SIG-M5 (cell line): ENCODE measurements at regions not wholly inside any gene's neighbourhood (a gene's known extent, or its start where the extent isn't known, plus 50 kb on each side); places are given as distances from the start of the nearest gene placed in this dataset.
"Not testable (repeated sequence)": the region's sequence is repeated elsewhere in the genome, so short reads cannot be mapped to it uniquely, and the experiment has no call there.

ENCODE experiments used
- DNase-seq: peaks from one replicate; lab custom pipeline; 2025; lab: John Stamatoyannopoulos, UW

DNA sequence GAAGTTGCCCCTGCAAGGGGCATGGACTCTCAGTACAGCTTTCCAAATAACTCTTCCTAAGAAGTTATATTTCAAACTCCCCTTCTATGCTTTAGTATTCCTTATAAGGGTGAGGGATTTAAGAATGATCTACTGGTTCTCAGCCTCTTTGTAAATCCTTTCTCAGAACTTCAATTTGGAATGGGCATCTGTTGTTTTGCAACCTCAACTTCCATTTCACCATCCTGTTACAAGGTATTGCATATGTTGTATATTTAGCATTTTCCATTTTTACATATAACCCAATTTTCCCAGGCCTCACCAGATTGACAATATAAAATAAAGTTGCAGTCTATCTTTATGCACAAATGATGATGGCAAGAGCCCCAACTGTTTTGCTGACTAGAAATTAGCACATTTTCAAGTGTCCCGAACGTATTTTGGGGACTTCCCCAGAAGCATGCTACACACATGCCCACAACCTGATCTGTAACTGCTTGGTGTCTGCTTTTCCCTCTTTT, 154.9 kb upstream of the CARMIL1 start:
- no peak for DNase-seq

DNA sequence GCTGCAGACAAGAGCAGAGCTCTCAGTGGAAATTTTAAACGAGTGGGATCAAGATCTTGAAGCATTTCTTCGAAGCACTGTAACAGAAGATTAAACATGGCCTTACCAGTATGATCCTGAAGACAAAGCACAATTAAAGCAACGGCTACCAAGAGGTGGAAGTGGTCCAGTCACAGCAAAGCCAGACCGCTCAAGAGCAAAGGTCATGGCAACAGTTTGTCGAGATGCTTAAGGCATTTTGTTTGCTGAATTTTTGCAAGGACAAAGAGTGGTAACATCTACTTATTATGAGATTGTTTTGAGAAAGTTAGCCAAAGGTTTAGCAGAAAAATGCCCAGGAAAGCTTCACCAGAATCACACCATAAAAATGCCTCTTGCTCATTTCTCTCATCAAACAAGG, 153.4 kb upstream of the CARMIL1 start:
- no peak for DNase-seq

DNA sequence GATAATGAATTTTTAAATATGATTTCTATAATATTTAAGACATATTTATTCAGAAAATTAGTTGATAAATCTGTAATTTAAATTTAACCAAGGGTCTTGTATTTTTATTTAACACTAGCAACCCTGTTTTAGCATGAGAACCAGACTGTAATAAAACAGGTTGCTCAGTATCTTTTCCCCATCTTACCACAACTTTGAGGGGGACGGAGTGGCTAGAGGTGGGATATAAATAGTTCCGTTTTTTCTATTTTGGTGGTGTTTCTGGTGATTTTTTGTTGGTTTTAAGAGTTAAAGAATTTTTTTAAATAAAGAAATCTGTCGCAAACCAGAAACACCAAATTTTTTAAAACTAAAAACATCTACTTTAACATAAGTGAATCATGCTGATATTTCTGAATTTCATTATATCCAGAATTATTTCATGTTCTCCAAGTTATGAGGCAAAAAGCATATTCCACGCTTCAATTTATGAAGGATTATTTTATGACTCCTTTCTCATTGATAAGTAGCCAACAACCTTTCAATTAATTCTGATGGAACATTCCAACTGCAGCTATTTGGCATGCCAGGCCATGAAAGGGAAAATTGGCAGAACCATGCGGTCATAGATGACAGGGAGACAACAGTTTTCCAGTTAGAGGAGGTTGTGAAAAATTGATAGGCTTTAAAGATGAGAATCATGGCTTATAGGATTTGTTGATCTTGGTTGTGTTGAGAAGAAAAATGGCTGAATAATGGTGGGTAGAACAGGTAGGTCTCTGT, 151.9 kb upstream of the CARMIL1 start:
- DNase-seq = no peak

DNA sequence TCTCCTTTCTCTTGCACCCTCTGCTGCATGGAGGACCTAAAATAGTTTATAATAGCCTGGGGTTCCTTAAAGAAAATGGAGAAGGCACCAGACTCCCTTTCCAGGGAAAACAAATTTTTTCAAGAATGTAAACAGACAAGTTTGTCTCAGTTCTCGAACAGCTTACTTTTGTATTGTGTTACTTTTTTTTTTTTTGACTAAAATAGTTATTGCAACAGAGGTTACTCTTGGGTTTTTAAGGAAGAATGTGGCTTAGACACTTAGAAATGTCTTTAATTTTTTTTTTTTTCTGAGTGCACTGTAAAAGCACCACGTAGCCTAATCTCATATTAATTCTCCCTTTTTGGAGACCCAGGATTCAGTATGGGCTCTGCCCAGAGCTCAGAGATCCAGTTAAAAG, 148.7 kb upstream of the CARMIL1 start:
- DNase-seq = no peak

DNA sequence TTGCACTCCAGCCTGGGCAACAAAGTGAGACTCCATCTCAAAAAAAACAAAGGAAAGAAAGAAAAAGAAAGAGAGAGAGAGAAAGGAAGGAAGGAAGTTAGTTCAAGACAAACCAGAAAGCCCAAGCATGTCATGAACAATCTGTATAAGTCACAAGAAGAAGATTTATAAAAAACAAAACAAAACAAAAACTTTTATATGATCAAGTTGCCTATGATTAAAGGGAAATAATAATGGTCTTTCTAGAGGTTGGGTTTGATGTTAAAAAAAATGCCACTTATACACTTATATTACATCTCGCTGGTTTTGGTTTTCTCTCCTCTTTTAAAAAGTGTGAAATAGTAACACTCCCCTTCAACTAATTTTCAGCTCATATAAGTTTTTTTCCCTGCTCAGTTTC, 146.2 kb upstream of the CARMIL1 start:
- no peak for DNase-seq

DNA sequence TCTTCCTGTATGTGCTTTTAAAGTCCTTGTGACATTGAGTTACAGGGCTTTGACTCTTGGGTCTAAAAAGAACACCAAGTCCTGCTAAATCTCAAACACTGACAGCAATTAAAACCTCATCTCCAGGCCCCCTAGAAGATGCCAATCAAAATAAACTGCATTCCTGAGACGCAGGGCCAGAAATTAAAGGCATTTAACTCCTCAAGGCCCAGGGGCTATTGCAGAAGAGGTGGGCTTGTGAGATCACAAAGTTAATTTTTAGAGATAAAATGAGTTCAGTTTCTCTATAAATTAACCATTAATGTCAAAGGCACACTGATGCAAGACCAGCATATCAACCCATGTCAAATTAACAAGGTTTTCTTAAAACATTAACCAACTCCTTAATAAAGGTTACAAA, 145.6 kb upstream of the CARMIL1 start:
- DNase-seq = no peak

DNA sequence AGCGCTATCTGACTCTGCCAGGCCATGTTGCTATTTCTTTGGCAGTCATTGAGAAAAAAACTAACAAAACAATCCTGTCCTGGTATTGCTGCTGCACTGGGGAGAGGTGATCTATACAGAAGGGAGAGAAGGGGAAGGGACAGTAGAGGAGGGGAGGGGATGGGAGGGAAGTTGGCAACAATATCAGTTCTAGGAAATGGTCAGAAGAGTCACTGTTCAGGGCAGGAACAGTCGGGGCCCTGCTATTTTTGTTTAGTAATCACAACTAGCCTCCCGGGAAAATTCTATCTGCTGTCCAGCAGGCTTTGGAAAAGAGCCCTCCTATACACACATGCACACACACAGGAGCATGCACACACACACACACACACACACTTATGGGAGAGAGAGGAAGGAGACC, 142.3 kb upstream of the CARMIL1 start:
- DNase-seq = no peak

DNA sequence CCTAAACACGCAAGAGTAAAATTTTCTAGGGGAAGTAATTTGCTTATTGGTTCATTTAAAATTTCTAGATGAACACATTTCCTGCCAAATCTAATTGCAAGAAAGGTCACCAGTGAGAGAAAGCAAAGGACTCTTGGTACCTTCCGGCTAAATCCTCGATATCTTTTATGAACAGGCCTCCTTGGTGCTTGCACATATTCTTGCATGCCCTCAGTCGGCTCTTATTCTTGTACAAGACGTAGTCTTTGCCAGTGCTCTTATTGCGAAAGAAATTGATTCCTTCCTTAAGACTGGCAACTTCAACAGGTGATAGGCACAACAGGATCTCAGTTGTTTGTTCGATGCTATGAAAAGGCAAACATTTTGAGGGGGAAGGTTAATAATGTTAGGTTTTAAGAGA, 141.7 kb upstream of the CARMIL1 start:
- DNase-seq = no peak

DNA sequence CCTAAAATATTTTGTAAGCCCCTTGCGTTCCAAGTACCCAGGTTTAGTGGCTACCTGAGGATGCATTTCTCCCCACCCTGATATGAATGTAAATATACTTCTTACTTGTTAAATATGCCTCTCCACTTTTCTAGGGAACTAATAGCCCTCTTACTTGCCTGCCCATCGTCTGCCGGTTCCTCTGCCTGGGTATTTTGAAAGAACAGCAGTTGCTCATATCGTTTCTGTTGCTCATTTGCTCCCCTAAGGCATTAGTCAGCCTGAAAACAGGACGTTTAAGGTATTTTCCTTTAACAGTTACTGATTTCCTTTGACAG, 141.3 kb upstream of the CARMIL1 start:
- no peak for DNase-seq

DNA sequence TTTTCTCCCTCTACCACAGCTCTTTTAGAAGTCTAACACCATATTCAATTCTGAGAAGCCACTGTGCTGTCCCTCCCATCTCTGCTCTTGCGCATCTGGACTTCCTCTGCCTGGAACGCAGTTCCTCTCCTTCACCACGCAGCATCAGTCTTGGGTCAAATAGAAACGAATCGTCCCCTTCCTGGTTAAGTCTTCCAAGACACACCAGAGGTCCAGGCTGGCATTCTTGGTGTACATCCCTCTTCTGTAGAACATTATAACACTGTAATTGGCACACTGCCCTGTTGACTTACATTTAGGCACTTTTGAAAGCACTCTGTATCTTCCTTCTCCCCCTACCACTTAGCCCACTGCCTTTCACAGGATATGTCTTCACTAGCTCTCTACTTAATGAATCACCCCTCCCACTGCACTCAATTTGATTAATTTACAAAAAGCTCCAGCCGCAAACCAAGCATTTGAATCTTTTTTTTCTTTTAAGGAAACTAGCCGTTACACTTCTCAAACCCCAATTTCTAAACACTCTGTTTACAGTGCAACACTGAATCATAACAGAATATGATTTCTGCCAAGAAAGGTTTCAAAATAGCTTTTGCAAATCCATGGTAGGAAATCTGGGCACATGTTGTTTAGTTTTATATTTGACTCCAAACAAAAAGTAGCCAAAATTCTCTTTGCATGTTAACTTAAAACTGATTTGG, 140.8 kb upstream of the CARMIL1 start:
- no peak for DNase-seq

DNA sequence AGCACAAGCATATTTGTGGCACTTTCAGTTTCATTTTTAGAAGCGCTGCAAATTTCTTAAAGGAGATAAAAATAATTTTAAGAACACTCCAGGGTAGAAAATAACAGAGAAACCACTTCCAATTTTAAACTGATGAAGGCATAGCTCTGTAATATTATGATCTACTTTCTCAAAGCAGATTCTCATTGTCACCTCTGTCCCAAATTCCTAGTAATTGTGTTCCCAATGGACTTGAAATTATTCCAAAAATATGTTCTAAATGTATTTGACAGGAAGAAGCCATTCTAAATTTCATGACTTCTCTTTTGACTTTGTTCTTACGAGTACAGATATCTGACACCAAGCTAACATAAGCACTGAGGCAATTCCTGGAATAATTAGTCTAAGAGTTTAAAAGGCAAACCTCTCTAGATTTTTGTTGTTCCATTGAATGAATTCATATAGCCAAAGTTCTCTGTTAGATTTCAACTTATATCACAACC, 140.2 kb upstream of the CARMIL1 start:
- DNase-seq = no peak

DNA sequence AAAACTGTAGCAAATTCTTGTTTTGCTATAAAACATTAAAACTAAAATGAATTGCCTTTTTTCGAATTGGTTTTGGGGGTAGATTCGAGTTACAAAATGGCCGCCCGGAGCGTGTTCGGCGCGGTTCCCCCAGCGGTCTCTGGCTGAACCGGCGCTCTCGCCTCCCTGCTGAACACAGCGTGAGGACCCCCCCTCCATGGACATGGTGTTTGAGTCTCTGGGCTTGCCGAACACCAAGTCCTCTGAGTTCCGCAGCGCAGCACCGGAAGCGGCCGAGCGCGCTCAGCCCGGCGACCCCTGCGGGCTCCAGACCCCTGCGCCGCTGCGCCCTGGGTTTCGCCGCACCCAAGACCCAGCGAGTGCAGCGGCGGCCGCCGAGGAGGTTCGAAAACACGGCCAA, 139.6 kb upstream of the CARMIL1 start:
- DNase-seq = not testable (repeated sequence)

DNA sequence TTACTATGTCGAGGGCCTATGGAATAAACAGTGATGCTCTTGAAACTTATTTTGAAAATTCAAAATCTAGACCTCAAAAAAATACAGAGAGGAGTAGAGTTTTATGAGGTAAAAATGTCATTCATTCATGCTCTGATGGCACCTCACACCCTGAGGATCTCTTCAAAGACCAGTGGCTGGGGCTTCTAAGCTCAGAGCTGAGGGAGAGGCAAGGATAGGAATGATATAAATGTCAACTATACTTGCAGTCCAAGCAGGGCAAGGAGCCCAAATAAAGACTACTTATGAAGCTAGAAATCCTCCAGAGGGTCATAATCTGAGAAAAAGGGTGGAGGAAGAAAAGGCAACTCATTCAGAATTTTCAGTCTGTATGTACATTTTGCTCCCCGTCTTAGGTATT, 136.7 kb upstream of the CARMIL1 start:
- DNase-seq = no peak

DNA sequence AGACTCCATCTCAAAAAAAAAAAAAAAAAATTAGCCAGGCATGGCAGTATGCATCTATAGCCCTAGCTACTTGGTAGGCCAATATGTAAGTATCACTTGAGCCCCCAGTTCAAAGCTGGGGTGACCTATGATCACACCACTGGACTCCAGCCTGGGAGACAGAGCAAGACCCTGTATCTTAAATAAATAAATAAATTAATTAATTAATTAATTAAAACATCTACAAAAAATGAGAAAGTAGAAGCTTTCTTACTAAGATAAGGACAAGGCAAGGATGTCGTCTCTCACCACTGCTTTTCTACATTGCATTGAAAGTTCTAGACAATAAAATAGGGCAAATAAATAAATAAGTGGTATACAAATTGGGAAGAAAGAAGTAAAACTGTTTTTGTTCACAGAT, 134.3 kb upstream of the CARMIL1 start:
- DNase-seq = no peak

DNA sequence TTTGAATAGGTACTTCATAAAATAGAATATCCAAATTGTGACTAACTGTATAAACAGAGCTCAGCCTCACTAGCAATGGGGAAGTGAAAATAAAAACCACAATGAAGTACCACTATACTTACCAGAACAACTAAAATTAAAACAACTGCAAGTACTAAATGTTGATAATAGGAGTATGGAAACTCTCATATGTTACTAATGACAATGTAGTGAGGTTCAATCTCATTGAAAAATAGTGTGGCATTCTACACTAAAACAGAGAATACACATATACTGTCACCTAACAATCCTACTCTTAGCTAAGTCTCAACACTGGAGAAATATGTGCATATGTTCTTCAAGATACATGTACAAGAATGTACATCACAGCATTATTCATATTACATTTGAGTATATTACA, 132.0 kb upstream of the CARMIL1 start:
- DNase-seq = peak; percentile 11

DNA sequence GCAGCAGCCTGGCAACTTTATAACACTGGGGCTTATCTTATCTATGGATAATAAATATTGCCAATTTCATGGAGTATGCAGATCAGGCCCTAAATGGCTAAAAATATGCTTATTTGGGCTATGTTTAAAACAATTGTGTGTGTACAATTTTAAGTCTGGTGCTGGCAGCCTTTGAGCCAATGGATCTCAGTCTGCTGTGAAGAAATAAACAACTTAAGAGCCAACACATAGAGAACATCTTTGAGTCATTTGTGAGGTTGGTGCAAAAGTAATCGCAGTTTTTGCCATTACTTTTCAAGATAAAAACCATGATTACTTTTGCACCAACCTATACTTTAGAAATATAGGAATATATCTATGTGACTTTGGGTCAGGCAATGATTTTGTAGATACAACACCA, 129.1 kb upstream of the CARMIL1 start:
- DNase-seq = no peak

DNA sequence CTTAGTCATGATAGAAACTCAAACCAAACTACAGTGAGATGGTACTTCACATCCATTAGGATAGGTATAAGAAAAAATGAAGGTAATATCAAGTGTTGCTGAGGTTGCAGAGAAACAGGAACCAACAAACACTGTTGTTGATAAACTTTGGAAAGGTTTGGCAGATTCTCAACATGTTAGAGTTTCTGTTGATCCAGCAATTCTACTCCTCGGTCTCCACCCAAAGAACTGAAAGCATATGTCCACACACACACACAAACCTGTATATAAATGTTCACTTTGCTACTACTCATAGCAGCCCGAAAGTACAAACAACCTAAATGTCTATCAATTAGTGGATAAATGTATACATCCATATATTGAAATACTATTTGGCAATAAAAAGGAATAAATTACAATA, 128.3 kb upstream of the CARMIL1 start:
- no peak for DNase-seq

DNA sequence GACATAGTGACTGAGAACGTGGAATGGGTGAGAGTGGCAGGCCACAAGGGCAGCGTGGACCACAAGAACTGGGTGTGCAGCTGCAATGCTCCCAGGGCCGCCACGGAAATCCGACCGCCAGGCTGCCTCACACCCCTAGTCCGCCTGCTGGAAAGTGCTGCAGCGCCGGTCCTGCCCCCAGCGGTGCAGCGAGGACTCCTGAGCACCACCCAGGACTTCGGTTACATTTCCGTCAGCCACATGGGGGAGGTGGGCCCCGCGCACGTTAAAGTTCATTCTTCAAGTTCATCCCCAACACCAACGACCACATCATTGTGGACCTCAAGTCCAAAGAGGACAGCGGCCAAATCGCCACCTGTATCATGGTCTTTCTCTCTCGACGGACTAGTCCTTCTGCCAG, 126.1 kb upstream of the CARMIL1 start:
- DNase-seq = no peak

DNA sequence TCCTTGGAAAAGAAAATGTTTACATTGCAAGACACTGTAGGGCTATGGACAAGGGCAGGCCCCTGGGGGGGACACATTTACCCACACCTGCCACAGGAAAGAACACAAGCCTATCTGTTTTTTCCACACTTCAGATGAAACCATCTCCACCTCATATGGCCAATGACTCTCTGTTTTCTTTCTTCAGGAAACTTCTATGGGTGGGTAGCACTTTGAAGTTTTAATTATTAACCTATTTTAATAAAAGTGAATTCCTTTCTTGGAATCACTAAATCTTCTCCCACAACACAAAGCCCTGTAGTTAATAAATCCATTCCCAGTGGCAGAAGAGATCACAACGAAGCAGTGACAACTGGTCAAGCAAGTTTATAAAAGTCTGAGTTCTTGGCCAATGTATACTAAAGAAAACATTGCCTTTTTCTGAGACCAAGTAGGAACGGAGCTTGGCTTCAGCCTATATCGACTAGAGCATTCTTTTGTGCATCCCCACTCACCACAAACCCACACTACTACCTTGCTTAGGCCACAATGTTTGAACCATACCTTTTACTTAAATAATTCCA, 125.1 kb upstream of the CARMIL1 start:
- DNase-seq = no peak

DNA sequence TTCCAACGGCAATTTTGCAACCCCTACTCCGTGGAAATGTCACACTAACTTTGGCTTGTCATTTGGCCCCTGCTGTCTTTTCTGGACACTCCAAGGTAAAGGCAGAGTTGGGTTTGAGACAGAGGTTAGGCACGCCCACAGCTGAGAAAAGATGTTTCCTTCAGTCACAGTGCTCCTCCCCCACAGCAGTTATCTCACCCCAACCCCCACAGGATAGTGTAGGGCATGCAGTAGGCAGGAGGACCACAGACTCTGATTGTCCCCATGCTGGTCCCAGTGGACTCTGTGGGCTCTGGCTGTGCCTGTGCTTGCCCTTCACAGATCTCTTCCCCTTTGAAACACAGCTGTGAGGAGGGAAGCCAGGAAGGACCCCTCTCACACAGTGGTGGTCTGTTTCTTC, 124.0 kb upstream of the CARMIL1 start:
- DNase-seq = no peak

DNA sequence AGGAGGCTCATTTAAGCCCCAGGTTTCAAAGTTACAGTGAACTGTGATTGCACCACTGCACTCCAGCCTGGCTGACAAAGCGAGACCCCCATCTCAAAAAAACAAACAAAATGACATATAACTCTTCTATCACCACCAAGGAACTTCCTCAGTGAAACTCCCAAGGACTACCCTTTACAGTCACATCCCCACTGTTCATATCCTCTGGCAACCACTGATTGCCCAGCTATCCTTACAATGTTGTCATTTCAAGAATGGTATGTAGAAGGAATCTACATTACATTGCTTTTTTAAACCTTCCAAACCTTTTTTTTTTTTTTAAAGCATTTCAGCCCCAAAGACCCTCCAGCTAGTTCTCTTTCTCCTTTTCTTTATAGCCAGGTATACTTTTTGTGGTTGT, 123.1 kb upstream of the CARMIL1 start:
- no peak for DNase-seq

DNA sequence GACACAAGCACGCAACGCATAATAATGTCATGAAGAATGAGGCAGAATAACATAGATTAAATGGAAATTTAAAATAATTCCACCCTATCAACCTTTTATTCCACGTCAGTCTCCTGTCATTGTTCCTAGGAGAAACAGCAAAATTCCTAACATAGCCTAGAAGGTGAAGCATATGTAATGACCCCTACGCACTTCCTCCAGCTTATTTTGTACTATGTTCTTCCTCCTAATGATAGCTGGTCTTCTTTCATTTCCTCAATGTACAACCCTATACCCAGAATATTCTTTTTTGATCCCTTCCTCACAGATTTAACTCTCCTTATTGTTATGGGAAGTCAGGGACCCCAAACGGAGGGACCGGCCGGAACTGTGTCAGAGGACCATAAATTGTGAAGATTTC, 122.0 kb upstream of the CARMIL1 start:
- DNase-seq = no peak

DNA sequence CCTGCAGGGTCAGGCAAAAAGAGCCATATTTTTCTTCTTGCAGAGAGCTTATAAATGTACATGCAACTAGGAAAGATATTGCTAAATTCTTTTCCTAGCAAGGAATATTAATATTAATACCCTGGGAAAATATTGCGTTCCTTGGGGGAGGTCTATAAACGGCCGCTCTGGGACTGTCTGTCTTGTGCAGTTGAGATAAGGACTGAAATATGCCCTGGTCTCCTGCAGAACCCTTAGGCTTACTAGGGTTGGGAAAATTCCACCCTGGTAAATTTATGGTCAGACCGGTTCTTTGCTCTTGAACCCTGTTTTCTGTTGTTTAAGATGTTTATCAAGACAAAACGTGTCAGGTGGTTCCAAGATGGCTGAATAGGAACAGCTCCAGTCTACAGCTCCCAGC, 121.3 kb upstream of the CARMIL1 start:
- DNase-seq = no peak
